SK-N-SH (cell line): ENCODE measurements at regions not wholly inside any gene's neighbourhood (a gene's known extent, or its start where the extent isn't known, plus 50 kb on each side); places are given as distances from the start of the nearest gene placed in this dataset.

ENCODE experiments used
- EP300 ChIP-seq, 2 experiments: IDR thresholded peaks; 2 replicates each; pipeline versions ENCODE4 v1.4.0 to v1.6.1; 2012; ENCODE audit warnings: borderline replicate concordance in 1 of 2, low read depth in 1 of 2, low read length in 1 of 2
- EZH2phosphoT487 ChIP-seq: fragments of 200-600 bp; sonication (generic); IDR thresholded peaks from 2 replicates; pipeline ENCODE4 v1.6.1; 2017; ENCODE audit warnings: low read depth, mixed run types, mild to moderate bottlenecking, antibody characterized with exemption, moderate library complexity, borderline replicate concordance
- FOXJ3 ChIP-seq: sonication (generic); formaldehyde crosslinking; IDR thresholded peaks from 2 replicates; pipeline ENCODE4 v1.5.1; 2020; ENCODE audit warnings: mild to moderate bottlenecking, missing genetic modification reagents
- JUND ChIP-seq: IDR thresholded peaks from 2 replicates; pipeline ENCODE4 v1.4.0; 2012
- POLR2AphosphoS5 ChIP-seq: IDR thresholded peaks from 2 replicates; pipeline ENCODE4 v1.6.1; 2012; ENCODE audit warnings: low read depth, low read length
- RFX5 ChIP-seq: IDR thresholded peaks from 2 replicates; pipeline ENCODE4 v1.6.1; 2012; ENCODE audit warnings: mild to moderate bottlenecking, improper control_type of control experiment, low read length
- SIN3A ChIP-seq: IDR thresholded peaks from 2 replicates; pipeline ENCODE4 v1.6.1; 2012; ENCODE audit warnings: low read depth, mild to moderate bottlenecking, low read length, moderate library complexity, borderline replicate concordance
- TF ChIP-seq, protein P1 (sequence below): fragments of 200-600 bp; sonication (generic); IDR thresholded peaks from 2 replicates; pipeline ENCODE4 v1.6.1; 2017; ENCODE audit warnings: antibody characterized with exemption, mild to moderate bottlenecking, moderate library complexity
- TF ChIP-seq, protein P2 (sequence below): fragments of 150-350 bp; IDR thresholded peaks from 2 replicates; pipeline ENCODE4 v1.6.1; 2017; ENCODE audit warnings: antibody characterized with exemption, low read length, low read depth, borderline replicate concordance
- TF ChIP-seq, protein P3 (sequence below): IDR thresholded peaks from 2 replicates; pipeline ENCODE4 v1.6.1; 2012; ENCODE audit warnings: mild to moderate bottlenecking, low read depth, low read length, moderate library complexity
- TF ChIP-seq, protein P4 (sequence below): IDR thresholded peaks from 2 replicates; pipeline ENCODE4 v1.4.0; 2012; ENCODE audit warnings: low read depth

DNA sequence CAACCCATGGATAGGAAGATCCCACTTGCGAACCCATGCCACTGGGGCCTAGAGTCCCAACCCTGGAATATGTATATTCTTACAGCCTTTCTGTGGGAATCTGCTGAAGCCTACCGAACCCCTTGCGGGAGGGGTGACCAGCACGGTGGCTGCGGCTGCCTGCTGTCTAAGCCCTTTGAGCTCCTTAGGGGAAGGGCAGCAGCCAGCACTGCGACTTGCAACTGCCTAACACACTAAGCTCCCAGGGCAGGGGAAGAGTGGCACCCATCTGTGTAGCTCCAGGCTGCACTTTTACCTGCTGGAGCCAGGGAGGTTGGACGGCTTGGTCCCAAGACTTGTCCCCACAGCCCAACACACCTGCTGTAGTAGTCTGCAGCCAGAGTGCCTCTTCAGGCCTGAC, 1968.7 kb upstream of the FLRT2 start:
- TF ChIP-seq EP300 (IDR thresholded peaks at IDR 0.05; ENCODE audit: borderline replicate concordance in 1 of 2, low read depth in 1 of 2, low read length in 1 of 2) (no peak), FOXJ3 (no peak), EZH2phosphoT487 (no peak), JUND (no peak), RFX5 (no peak), POLR2AphosphoS5 (no peak), SIN3A (no peak)
- TF ChIP-seq, protein P1, sequence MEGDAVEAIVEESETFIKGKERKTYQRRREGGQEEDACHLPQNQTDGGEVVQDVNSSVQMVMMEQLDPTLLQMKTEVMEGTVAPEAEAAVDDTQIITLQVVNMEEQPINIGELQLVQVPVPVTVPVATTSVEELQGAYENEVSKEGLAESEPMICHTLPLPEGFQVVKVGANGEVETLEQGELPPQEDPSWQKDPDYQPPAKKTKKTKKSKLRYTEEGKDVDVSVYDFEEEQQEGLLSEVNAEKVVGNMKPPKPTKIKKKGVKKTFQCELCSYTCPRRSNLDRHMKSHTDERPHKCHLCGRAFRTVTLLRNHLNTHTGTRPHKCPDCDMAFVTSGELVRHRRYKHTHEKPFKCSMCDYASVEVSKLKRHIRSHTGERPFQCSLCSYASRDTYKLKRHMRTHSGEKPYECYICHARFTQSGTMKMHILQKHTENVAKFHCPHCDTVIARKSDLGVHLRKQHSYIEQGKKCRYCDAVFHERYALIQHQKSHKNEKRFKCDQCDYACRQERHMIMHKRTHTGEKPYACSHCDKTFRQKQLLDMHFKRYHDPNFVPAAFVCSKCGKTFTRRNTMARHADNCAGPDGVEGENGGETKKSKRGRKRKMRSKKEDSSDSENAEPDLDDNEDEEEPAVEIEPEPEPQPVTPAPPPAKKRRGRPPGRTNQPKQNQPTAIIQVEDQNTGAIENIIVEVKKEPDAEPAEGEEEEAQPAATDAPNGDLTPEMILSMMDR: no peak
- TF ChIP-seq, protein P2, sequence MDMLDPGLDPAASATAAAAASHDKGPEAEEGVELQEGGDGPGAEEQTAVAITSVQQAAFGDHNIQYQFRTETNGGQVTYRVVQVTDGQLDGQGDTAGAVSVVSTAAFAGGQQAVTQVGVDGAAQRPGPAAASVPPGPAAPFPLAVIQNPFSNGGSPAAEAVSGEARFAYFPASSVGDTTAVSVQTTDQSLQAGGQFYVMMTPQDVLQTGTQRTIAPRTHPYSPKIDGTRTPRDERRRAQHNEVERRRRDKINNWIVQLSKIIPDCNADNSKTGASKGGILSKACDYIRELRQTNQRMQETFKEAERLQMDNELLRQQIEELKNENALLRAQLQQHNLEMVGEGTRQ: no peak
- TF ChIP-seq, protein P3, sequence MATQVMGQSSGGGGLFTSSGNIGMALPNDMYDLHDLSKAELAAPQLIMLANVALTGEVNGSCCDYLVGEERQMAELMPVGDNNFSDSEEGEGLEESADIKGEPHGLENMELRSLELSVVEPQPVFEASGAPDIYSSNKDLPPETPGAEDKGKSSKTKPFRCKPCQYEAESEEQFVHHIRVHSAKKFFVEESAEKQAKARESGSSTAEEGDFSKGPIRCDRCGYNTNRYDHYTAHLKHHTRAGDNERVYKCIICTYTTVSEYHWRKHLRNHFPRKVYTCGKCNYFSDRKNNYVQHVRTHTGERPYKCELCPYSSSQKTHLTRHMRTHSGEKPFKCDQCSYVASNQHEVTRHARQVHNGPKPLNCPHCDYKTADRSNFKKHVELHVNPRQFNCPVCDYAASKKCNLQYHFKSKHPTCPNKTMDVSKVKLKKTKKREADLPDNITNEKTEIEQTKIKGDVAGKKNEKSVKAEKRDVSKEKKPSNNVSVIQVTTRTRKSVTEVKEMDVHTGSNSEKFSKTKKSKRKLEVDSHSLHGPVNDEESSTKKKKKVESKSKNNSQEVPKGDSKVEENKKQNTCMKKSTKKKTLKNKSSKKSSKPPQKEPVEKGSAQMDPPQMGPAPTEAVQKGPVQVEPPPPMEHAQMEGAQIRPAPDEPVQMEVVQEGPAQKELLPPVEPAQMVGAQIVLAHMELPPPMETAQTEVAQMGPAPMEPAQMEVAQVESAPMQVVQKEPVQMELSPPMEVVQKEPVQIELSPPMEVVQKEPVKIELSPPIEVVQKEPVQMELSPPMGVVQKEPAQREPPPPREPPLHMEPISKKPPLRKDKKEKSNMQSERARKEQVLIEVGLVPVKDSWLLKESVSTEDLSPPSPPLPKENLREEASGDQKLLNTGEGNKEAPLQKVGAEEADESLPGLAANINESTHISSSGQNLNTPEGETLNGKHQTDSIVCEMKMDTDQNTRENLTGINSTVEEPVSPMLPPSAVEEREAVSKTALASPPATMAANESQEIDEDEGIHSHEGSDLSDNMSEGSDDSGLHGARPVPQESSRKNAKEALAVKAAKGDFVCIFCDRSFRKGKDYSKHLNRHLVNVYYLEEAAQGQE: no peak
- TF ChIP-seq, protein P4, sequence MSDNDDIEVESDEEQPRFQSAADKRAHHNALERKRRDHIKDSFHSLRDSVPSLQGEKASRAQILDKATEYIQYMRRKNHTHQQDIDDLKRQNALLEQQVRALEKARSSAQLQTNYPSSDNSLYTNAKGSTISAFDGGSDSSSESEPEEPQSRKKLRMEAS: no peak
